HG02798 (cell line): ENCODE measurements at regions not wholly inside any gene's neighbourhood (a gene's known extent, or its start where the extent isn't known, plus 50 kb on each side); places are given as distances from the start of the nearest gene placed in this dataset.

Experiments used
- ATAC-seq: cut with Tn5 transposase; IDR thresholded peaks from one replicate; pipeline ENCODE4 v1.9.1; 2021; ENCODE audit warnings: mild to moderate bottlenecking; ENCODE audit not compliant: unreplicated experiment, poor library complexity

DNA sequence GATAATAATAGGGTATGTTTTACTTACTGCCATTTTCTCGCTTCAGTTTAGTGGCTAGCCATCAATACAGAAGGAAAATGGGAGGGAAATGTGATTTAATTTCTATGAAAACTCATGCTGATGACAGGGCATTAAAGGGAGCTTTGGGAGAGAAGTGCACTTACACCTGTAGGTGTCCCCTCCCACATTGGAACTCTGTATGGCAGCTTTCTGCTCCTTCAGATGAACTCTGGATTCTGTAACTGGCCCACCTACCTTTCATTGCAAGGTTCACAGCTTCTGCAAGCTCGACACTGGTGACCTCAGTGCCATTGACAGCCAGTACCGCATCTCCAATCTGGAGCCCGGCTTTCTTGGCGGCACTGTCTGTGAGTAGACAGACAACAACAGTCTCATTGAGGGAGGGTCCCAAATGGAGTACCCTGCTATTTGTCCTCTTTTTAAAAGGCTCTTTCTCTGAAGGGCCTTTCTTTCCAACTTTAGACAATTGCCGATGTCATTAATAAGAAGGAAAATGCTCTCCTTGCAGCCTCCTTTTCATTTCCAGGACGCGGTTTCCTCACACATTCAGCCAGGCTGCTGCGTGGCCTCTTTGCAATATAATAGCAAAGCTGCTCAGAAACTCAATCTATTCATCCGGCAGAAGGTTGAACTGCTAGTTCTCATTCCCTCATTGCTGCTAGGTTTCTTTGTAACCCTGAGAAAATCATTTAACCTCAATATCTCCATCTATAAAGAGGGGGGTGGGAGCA is 63.6 kb downstream of the NUDT12 start:
- no peak for ATAC-seq

DNA sequence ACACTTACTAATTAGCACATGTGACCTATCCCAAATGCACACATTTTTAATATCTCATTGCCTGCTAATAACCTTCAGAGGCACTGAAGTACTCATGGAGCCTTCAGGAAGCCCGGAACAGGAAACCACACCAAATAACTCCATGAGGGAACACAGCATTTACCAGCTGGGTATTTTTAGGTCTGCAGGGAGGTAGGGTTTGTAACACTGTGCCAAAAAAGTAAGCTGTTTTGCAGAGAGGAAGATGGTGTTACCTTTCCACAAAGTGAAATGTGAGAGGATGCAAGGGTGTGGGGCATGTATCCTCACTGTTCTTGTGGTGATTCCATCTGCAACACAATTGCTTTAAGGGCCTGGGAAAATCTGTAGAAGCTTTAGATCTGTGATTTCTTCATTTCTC is 64.4 kb downstream of the NUDT12 start:
- no peak for ATAC-seq

DNA sequence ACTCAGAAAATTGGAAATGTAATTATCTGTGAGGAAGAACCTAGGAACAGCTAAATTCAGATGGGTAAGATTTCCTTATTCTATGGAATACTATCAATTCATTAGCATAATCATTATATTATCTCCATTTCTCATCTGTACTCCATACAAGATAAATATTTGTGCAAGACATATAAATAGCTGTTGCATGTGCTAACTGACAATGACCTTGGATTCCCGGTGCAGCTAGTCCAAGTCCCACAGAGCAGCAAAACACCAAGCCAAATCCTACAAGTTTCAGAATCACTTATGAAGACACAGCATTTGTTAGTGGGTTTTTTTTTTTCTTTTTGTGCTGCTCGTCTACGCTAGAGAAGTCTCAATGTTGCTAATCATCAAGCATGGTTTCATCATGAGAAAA is 64.8 kb downstream of the NUDT12 start:
- ATAC-seq = no peak

DNA sequence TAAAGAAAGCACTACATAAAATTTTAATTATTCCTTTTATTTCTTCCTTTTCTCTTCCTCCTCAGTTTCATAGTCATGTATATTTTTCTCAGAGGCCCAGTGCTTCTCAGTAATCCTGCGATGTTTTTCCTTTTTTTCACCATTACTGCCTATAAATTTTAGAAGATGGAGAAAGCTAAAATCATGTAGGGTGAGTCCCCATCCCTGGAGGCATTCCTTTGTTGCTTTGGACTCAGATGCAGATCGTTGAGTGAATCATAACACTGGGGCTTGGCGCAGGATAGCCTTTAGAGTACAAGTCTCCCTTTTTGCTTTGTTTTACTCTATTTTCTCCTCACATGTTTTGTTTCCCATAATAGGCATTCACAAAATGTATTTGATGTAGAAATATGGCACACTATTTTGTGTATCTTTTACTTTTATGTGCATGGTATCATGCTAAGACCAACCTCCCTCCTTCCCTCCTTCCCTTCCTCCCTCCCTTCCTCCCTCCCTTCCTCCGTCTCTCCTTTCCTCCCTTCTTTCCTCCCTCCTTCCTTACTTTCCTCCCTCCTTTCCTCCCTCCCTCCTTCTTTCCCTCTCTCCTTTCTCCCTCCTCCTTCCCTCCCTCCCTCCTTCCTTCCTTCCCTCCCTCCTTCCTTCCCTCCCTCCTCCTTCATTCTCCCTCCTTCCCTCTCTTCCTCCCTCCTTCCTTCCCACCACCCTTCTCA is 72.4 kb downstream of the NUDT12 start:
- ATAC-seq = no peak

DNA sequence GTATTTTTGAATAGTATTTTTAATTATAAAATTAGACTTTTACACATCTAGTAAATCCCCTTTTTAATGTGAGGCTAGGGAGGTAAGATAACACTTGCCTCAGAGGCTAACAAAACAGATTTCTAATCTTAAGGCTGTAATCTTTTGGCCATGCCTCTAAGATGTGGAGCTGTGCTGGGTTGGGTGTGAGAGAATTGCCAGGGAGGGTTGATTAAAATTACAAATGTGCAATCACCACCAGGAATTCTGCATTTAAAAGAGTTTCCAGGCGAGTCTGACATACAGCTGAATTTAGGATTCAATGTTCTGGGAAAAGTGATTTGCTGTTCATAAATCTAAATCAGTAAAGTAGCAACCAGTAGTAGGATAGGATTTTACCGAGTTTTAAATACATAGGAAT is 73.3 kb downstream of the NUDT12 start:
- ATAC-seq = no peak

DNA sequence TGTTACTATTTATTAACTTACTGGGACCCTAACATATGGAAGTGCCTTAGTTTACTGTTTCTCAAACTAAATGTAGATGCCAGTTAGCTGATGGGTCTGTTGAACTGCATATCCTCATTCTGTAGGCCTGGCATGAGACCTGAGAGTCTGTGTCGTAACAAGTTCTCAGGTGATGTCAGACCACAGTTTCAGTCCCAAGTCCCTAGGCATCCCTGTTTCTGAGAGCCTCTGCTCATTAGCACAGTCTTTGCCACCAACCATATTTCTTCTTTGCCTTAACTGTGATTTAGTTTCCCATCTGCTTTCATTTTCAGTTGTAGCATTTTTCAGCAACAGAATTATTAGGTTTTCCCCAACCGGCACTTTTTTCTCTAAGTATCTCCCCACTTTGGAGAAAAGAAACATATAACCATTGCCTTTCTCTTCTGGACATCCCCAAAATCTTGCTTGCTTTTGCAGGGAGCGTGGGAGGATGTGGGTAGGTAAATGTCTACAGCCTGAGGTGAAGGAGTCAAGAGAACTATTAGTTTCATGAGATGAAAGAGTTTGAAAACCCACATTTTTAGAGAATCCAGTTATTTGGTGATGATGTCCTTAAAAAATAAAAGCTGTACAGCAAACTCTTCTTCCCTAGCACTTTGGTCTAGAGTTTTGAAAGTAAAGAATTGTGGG is 74.6 kb downstream of the NUDT12 start:
- peak; percentile 64 for ATAC-seq

DNA sequence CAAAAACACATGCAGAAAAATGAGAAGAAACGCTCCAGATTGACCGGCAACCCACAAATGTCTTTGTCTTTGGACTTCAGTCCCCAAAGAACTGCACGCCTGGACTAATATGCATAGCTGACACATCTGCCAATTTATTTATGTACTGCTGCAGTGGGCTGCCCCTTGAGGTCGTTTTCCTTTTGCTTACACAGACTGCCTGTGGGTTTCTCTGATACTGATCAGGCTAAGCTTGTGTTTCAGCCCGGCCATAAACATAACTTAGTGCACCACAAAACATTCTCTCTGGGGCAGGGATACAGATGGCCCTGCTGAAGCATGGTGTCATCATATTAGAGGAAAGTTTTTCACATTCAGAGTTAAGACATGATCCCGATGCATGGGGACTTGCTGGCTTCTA is 75.4 kb downstream of the NUDT12 start:
- ATAC-seq = no peak

DNA sequence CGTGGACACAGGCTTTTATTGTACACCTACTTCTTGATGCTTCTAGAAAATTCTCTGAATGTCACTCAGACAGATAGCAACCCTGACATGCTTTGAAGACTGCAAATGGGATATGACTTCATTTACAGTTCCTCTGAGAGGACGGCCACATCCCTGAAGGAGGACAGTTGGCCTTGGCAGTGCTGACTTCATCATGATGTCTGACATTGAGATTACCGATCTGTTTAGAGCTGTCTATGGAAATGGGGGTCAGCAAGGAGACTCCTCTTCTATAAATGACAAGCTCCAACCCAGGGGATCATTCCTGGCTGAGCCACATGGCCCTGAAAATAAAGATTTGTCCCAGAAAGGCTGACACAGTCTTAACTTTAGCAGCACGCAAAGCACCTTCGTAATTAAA is 75.8 kb downstream of the NUDT12 start:
- ATAC-seq = no peak

DNA sequence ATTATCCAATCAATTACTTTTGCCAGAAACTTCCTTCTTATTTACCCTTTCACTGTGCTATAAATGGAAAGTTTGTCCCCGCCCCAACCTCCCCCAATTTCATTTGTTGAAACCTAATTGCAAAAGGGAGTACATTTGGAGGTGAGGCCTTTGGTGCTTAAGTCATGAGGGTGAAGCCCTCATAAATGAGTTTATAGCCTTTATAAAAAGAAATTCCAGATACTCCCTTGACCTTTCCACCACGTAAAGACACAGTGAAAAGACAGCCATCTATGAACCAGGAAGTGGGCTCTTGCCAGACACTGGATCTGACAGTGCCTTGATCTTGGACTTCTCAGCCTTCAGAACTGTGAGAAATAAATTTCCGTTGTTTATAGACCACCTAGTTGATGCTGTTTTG is 82.3 kb downstream of the NUDT12 start:
- ATAC-seq = no peak

DNA sequence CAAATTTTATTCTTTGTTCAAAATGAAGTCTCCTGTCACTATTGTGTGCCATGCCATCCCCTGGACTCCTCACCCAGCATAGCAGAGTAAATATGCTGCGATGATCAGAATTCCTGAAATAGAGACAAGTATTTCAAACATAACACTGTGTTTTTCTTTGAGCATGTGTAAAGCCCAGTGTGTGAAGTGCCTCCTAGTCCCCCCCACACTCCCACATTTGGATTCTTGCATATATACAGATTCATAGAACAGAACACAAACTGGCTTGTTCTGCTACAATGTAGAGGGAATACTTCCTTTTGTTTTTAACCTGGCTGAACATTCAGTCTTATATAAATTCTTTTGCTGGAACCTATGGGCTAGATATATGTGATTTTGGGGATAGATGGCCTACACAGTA is 84.9 kb downstream of the NUDT12 start:
- no peak for ATAC-seq

DNA sequence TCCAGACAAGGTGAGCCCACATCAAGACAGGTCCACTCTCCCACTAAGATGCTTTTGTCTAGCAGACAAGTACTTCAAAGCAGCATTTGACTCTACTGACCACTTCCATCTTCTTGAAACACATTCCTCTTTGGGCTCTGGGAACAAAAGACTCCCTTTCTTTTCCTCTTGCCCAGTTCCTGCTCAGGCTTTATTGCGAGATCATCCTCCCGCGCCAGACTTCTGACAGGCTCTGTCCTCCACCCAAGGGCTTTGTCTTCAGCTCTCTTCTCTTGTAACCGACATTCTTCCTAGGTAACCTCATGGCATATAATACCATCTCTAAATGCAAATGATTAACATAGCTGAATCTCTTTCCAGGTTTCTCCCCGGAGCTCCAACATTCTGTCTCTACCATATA is 85.8 kb downstream of the NUDT12 start:
- ATAC-seq = no peak

DNA sequence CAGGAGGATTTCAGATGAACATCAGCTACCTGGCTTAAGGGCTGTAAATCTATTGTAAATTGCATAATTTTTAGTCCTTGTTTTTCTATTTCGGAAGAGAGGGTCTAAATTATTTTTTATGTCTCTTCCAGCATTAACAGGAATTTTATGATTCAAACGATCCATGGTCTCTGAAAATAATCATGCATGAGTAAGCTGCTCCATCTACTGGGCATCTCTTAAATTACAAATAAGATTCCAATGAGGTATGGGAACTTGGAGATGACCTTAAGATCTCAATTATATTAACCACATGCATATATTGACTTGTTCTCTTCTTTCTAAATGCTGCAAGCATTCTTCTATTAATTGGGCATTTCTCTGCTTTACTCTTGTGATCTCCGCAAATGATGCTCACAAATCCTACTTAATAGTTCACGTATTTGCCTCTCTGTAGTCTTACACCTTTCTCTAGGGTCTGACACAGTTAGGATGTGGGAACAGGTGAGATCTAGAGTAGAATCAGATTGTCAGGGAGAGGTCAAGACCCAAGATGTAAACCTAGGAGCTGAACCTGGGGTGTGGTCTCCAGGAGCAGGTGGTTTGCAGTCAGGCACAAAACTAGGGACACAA is 86.9 kb downstream of the NUDT12 start:
- peak; percentile 58 for ATAC-seq

DNA sequence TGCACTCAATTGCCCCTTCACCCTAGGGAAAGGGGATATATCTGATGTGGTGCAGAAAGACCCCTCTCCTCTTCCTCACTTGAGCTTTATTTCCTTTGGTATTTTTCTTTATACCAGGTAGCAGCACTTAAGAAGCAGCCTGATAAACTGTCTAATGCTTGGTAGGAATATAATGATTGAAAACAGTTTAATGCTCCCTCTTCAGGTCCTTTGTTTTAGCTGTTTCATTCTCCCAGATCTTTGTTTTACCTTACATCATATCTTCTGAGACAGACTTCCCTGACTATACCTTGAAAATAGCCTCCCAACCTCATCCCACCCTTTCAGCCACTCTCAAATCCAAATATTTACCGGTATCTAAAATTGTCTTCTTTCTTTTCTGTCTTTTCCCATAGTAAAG is 87.9 kb downstream of the NUDT12 start:
- no peak for ATAC-seq

DNA sequence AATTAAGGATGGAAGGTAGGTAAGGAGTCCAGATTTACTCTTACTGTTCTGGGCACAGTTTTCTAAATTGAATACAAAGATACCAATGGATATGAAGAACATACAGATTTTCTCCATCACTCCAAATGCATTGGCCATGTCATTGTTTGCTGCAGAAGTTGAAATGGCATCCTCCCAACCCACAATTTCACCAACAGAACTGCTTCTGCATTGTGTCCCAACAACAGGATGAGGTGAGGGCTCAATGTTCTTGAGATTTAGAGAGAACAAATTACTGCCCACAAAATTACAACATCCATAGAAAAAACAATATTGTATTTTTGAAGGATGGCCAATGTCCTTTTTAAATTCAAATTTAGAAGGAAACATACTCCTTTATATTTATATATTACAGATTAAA is 88.9 kb downstream of the NUDT12 start:
- ATAC-seq = no peak

DNA sequence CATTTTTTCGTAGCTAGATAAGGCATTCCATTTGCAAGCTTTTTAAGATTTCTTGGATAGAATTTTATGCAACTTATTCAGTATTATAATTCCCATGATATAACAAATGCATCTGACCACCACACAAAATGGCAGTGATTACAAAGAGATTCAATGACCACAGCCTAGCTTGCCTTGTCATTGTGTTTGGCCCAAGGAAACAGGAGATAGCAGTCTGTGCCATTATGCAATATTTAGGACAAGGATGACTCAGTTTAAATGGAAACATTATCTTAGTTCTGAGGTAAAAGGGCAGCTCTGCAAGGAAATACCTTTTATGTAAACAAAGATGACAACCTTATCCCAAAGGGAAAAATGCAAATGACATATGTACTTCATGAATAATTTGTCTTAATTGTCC is 89.8 kb downstream of the NUDT12 start:
- ATAC-seq = no peak

DNA sequence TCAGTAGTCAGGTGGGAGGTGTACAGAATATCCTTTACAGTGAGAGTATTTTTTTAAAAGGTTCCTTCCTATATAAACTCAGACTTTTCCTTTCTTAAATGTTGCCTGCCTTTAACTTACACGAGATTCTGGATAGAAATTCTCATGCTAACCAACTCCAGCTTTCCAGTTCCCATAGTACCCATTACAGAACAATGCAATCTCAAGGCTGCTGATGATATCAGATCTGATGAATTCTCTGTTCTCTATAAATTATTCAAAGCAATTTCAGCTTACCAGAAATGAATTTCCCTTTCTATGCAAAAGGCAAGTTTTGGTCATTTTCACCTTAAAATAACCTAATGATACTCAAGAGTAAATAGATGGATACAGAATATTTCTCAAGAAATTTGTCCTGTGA is 90.3 kb downstream of the NUDT12 start:
- ATAC-seq = no peak

DNA sequence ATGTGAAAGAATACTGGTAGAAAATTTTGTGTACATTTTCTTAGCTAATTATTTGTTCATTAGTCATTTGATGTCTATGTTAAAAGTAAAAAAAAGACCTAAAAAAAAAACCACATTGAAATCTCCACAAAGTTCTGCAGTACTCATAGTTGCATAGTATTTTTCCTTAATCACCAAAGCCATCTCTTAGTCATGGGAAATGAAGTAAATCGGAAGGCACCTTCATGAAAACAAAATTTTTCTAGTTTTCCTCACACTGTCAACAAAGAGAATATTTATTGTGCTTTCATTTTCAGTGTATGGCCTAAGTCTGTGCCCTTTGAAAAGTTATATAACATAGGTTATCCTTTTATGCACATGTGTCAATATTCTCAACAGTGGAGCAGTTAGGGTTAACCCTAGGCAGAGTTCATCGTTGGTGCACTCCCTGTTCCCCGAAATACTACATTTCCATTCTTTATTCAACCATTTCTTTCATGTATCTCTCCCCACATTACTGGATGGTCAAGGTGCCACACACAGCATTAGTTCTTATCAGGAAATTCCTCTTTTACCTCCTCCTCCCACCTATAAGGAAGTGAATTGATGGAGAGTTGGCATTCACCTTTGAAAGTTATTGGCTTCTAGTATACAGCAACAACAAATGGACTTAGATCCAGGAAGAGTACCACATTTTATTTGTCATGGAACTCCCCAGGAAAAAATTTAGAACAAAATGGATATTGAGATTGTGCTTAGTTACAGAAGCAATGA is 93.1 kb downstream of the NUDT12 start:
- ATAC-seq = no peak

DNA sequence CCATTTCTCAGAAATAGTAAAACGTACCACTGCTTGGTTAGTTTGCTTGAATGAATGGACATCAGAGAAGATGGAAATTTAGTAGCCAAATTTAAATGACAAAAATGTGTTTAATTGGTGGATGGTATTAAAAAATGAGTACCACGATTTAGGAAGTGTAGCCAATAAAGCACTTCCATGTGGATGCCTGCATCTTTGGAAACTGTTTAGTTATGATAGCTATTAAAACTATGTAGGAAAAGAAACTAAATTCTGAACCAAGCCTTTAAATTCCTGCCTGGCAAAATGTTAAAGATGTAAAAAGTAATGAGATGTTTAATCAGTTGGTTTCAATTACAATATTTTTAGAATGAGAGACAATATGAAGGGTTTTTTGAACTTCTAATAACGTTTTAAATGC is 94.8 kb downstream of the NUDT12 start:
- no peak for ATAC-seq

DNA sequence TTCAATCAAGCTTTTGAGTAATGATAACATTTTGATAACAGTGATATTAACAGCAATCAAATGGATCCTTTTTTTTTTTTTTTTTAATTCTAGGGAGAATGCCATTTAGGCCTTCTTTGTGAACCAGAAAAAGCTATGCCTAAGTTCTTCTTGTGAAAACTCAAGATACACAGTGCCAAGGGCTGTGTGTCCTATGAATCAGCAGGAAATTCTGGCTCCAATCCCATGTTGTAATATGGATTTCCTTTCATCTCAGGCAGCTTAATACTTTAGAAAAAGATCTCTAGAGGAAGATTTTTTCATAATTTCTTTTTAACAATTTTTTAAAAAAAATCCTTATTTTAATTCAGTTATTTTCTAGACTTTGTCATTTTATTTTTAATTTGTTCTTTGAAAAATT is 96.1 kb downstream of the NUDT12 start:
- no peak for ATAC-seq

DNA sequence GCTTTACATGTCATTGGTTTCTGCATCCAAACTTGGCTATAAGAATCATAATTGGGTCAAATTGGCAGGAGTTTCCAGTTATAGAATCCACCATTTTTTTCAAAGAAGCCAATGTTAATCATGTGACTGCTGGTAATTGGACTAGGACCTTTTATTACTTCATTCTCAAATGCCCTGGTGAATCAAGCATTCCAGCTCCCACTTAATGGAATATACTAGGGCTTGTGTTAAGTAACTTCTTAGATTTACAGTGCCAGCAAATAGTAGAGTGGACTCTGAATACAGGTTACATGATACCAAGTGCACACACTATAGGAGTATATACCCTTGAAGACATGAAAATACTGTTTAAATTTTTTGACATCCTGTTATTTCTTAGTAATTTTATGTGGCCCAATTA is 96.7 kb downstream of the NUDT12 start:
- no peak for ATAC-seq
